H54 (cell line): ENCODE measurements at regions not wholly inside any gene's neighbourhood (a gene's known extent, or its start where the extent isn't known, plus 50 kb on each side); places are given as distances from the start of the nearest gene placed in this dataset.

Source experiments
- DNase-seq: peaks from one replicate; pipeline ENCODE4 v3.0.0; 2011; ENCODE audit warnings: low spot score, mixed read lengths; ENCODE audit not compliant: insufficient read length
- FAIRE-seq: peaks from 3 replicates; lab custom pipeline; 2011; peaks lifted over from hg19 to GRCh38; lab: Jason Lieb, UNC
- POLR2A ChIP-seq: IDR thresholded peaks from 2 replicates; pipeline ENCODE4 v1.6.1; 2011; ENCODE audit warnings: low read depth, mild to moderate bottlenecking, low read length

GRCh38 chr2:33810046-33810835 lies 211.1 kb upstream of the FAM98A start:
- DNase-seq (no peak), FAIRE-seq (no peak)
- no peak for TF ChIP-seq POLR2A

- TF ChIP-seq POLR2A = no peak
- DNase-seq (no peak), FAIRE-seq (no peak)
Measured at GRCh38 chr2:33806041-33806440, 206.9 kb upstream of the FAM98A start.

- DNase-seq (no peak), FAIRE-seq (no peak)
- TF ChIP-seq POLR2A = no peak
Measured at GRCh38 chr2:33804155-33804554, 205.1 kb upstream of the FAM98A start.

- DNase-seq (no peak), FAIRE-seq (no peak)
- no peak for TF ChIP-seq POLR2A
Measured at GRCh38 chr2:33796511-33796910, 197.4 kb upstream of the FAM98A start.

- FAIRE-seq (no peak), DNase-seq (no peak)
- TF ChIP-seq POLR2A = no peak
Measured at GRCh38 chr2:33791625-33792024, 192.5 kb upstream of the FAM98A start.

GRCh38 chr2:33788044-33788443 lies 188.9 kb upstream of the FAM98A start:
- no peak for DNase-seq
- TF ChIP-seq POLR2A = no peak
- FAIRE-seq = no peak

- no peak for DNase-seq
- no peak for FAIRE-seq
- no peak for TF ChIP-seq POLR2A
Measured at GRCh38 chr2:33786881-33787280, 187.8 kb upstream of the FAM98A start.

- DNase-seq = no peak
- FAIRE-seq = no peak
- no peak for TF ChIP-seq POLR2A
Measured at GRCh38 chr2:33785201-33786106, 186.4 kb upstream of the FAM98A start.

GRCh38 chr2:33784488-33784887 lies 185.4 kb upstream of the FAM98A start:
- no peak for TF ChIP-seq POLR2A
- FAIRE-seq (no peak), DNase-seq (no peak)

GRCh38 chr2:33782395-33783230 lies 183.5 kb upstream of the FAM98A start:
- DNase-seq (no peak), FAIRE-seq (no peak)
- TF ChIP-seq POLR2A = no peak

- FAIRE-seq (no peak), DNase-seq (no peak)
- no peak for TF ChIP-seq POLR2A
Measured at GRCh38 chr2:33777786-33778185, 178.7 kb upstream of the FAM98A start.

- FAIRE-seq = no peak
- no peak for TF ChIP-seq POLR2A
- DNase-seq = no peak
Measured at GRCh38 chr2:33775306-33775705, 176.2 kb upstream of the FAM98A start.

GRCh38 chr2:33770023-33770422 lies 170.9 kb upstream of the FAM98A start:
- TF ChIP-seq POLR2A = no peak
- DNase-seq (no peak), FAIRE-seq (no peak)
